KMS-11 (cell line): ENCODE measurements at regions not wholly inside any gene's neighbourhood (a gene's known extent, or its start where the extent isn't known, plus 50 kb on each side); places are given as distances from the start of the nearest gene placed in this dataset.
A peak's percentile ranks its signal among the peaks of the same experiment; 100 is the strongest.

Source experiments
- H2AFZ ChIP-seq: fragments of 200-600 bp; sonication (generic); 2 replicates; pipeline ENCODE4 v1.6.1; 2016; ENCODE audit warnings: antibody characterized with exemption, mixed run types, low read depth
- H3K27ac ChIP-seq: fragments of 200-600 bp; sonication (generic); 2 replicates; pipeline ENCODE4 v1.6.1; 2016; ENCODE audit warnings: mild to moderate bottlenecking, mixed run types
- H3K27me3 ChIP-seq: fragments of 200-600 bp; sonication (generic); 2 replicates; pipeline ENCODE4 v1.6.1; 2017; ENCODE audit warnings: mild to moderate bottlenecking, low read depth, mixed run types, moderate library complexity; ENCODE audit not compliant: insufficient read depth
- H3K36me3 ChIP-seq: fragments of 200-600 bp; sonication (generic); 2 replicates; pipeline ENCODE4 v1.6.1; 2017; ENCODE audit warnings: mild to moderate bottlenecking, mixed run types; ENCODE audit not compliant: insufficient read depth
- H3K4me1 ChIP-seq: fragments of 200-600 bp; sonication (generic); 2 replicates; pipeline ENCODE4 v1.6.1; 2016; ENCODE audit warnings: mild to moderate bottlenecking, low read depth, mixed run types; ENCODE audit not compliant: poor library complexity, severe bottlenecking
- H3K4me2 ChIP-seq: fragments of 200-600 bp; sonication (generic); 2 replicates; pipeline ENCODE4 v1.7.0; 2016; ENCODE audit warnings: mild to moderate bottlenecking, mixed run types
- H3K4me3 ChIP-seq: fragments of 200-600 bp; sonication (generic); IDR thresholded peaks from 2 replicates; pipeline ENCODE4 v1.6.1; 2017; ENCODE audit warnings: low read depth, low read length, mixed read lengths; ENCODE audit not compliant: insufficient read depth
- H3K79me2 ChIP-seq: fragments of 200-600 bp; sonication (generic); 2 replicates; pipeline ENCODE4 v1.6.1; 2016; ENCODE audit warnings: low read depth, mixed run types; ENCODE audit not compliant: insufficient read depth
- H3K9ac ChIP-seq: fragments of 200-600 bp; sonication (generic); 2 replicates; pipeline ENCODE4 v1.6.1; 2016; ENCODE audit warnings: mild to moderate bottlenecking, mixed run types
- H4K20me1 ChIP-seq: fragments of 200-600 bp; sonication (generic); 2 replicates; pipeline ENCODE4 v1.6.1; 2016; ENCODE audit warnings: mild to moderate bottlenecking, mixed run types; ENCODE audit not compliant: insufficient read depth
- TF ChIP-seq, protein P1 (sequence below): fragments of 200-600 bp; sonication (generic); conservative IDR thresholded peaks from 2 replicates; pipeline ENCODE4 v1.6.1; 2017; ENCODE audit warnings: low read depth, mild to moderate bottlenecking, antibody characterized with exemption, low read length, moderate library complexity, mixed read lengths

DNA sequence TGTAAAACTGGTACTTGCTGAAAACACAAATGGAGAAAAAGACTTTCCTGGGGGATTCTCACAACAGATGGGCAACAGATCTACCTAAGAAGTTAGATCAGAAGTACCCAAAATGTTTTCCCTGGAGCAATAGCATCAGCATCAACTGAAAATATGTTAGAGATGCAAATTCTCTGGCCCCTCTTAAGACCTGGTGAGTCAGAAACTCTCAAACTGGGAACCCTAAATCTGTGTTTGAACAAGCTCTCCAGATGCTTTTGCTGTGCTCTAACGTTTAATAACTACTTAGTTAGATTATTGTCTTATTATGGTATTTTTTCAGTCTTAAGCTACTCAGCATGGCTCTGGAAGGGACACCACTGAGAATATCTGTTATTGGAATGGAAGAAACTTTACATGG is 55.2 kb upstream of the TRPC3 start:
- H3K4me1 ChIP-seq = no peaks in the 10 kb centered on the region
- no peaks in the 10 kb centered on the region for H3K36me3 ChIP-seq
- H3K4me3 ChIP-seq = no peak overlapping the region
- H2AFZ ChIP-seq = no peak overlapping the region
- no peak overlapping the region for H3K27ac ChIP-seq
- no peak overlapping the region for H3K9ac ChIP-seq
- H3K27me3 ChIP-seq = no peaks in the 10 kb centered on the region
- TF ChIP-seq, protein P1, sequence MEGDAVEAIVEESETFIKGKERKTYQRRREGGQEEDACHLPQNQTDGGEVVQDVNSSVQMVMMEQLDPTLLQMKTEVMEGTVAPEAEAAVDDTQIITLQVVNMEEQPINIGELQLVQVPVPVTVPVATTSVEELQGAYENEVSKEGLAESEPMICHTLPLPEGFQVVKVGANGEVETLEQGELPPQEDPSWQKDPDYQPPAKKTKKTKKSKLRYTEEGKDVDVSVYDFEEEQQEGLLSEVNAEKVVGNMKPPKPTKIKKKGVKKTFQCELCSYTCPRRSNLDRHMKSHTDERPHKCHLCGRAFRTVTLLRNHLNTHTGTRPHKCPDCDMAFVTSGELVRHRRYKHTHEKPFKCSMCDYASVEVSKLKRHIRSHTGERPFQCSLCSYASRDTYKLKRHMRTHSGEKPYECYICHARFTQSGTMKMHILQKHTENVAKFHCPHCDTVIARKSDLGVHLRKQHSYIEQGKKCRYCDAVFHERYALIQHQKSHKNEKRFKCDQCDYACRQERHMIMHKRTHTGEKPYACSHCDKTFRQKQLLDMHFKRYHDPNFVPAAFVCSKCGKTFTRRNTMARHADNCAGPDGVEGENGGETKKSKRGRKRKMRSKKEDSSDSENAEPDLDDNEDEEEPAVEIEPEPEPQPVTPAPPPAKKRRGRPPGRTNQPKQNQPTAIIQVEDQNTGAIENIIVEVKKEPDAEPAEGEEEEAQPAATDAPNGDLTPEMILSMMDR = no peak
- no peaks in the 10 kb centered on the region for H4K20me1 ChIP-seq
- no peaks in the 10 kb centered on the region for H3K79me2 ChIP-seq
- H3K4me2 ChIP-seq = no peak overlapping the region

DNA sequence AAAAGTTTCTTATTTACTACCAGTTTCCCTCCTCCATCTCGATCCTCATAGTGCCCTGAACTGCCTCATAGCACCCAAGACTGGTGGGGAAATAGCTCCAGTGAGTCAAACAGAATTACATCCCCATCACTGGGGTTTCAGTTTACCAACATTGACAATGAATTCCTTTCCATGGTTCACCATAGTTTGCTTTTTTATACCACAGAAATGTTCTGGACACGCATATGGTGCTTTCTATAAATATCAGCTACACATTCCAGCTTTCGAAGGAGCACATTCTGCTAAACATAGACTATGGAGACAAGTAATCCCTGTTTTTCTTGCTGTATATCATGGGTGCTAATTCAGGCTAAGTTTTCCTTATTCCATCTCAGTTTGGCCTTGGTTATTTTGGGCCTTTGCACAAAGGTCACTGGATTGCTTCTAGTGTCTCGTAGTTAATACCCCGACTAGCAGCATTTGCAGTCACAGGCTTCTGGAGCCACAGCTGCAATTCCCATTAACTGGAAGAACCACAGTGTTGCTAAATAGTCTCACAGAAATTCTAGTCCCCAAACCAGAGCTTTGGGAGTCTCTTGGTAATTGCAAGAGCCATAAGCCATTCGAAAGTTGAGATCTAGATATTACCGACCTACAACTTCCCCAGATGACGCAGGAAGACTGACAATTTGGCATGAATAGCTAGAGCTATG is 53.4 kb upstream of the TRPC3 start:
- no peak overlapping the region for H3K4me2 ChIP-seq
- no peak overlapping the region for H2AFZ ChIP-seq
- H3K27me3 ChIP-seq = no peaks in the 10 kb centered on the region
- no peaks in the 10 kb centered on the region for H3K36me3 ChIP-seq
- no peaks in the 10 kb centered on the region for H3K4me1 ChIP-seq
- TF ChIP-seq, protein P1 = no peak
- H3K79me2 ChIP-seq = no peaks in the 10 kb centered on the region
- no peak overlapping the region for H3K4me3 ChIP-seq
- no peak overlapping the region for H3K9ac ChIP-seq
- no peaks in the 10 kb centered on the region for H4K20me1 ChIP-seq
- no peak overlapping the region for H3K27ac ChIP-seq

DNA sequence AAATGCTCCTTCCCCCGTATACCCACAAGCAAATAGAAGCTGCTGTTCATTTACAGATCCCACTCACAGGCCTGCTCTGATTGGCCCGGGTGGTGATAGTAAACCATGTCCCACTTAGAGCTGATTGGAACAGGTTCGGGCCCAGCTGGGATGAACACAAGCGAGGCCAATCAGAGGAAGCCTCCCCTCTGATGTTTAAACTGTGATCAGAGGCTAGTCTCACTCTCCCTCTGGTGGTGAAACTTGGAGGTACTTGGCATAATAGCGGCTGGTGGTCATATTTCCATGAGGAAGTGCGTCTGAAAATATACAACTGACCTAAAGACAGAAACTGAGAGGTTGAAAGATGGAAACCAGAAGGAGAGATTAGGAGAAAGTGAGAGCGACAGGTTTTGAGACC is 51.5 kb upstream of the TRPC3 start:
- Histone ChIP-seq H3K79me2 (no peaks in the 10 kb centered on the region), H3K9ac (no peak overlapping the region), H3K4me1 (no peaks in the 10 kb centered on the region), H3K4me2 (no peak overlapping the region), H2AFZ (no peak overlapping the region), H3K27ac (no peak overlapping the region), H3K4me3 (no peak overlapping the region), H3K36me3 (no peaks in the 10 kb centered on the region), H4K20me1 (no peaks in the 10 kb centered on the region), H3K27me3 (no peaks in the 10 kb centered on the region)
- TF ChIP-seq, protein P1 = peak; percentile 40
